PFSK-1 (cell line): ENCODE measurements at regions not wholly inside any gene's neighbourhood (a gene's known extent, or its start where the extent isn't known, plus 50 kb on each side); places are given as distances from the start of the nearest gene placed in this dataset.

ENCODE experiments used
- FOXP2 ChIP-seq: optimal IDR thresholded peaks from 2 replicates; pipeline ENCODE3; 2011; ENCODE audit warnings: borderline replicate concordance, control low read depth, inconsistent platforms; ENCODE audit not compliant: insufficient read depth; ENCODE audit errors: extremely low read length, extremely low read depth
- POLR2AphosphoS5 ChIP-seq: IDR thresholded peaks from 2 replicates; pipeline ENCODE4 v1.6.1; 2012; ENCODE audit warnings: low read depth, mild to moderate bottlenecking, control low read depth, low read length, moderate library complexity
- REST ChIP-seq, 2 experiments: IDR thresholded peaks; 2 replicates each; pipeline versions ENCODE4 v1.6.1 to v1.8.0; 2011 to 2012; ENCODE audit warnings: low read depth in 2 of 2, low read length in 2 of 2, control low read depth in 1 of 2, inconsistent platforms in 1 of 2, mild to moderate bottlenecking in 1 of 2, moderate library complexity in 1 of 2; ENCODE audit not compliant: insufficient read depth in 1 of 2
- SIN3A ChIP-seq: IDR thresholded peaks from 2 replicates; pipeline ENCODE4 v1.6.1; 2012; ENCODE audit warnings: mild to moderate bottlenecking, low read length, moderate library complexity, borderline replicate concordance; ENCODE audit not compliant: insufficient read depth
- TAF1 ChIP-seq: IDR thresholded peaks from 2 replicates; pipeline ENCODE4 v1.6.1; 2012; ENCODE audit warnings: low read length, control low read depth, borderline replicate concordance; ENCODE audit not compliant: insufficient read depth

GRCh38 chr1:65658122-65658521 lies 134.6 kb upstream of the PDE4B start:
- no peak for TF ChIP-seq FOXP2
- TF ChIP-seq REST (IDR thresholded peaks at IDR 0.05; ENCODE audit: insufficient read depth in 1 of 2, low read depth in 2 of 2, low read length in 2 of 2) = no peak
- TF ChIP-seq TAF1 = no peak
- TF ChIP-seq POLR2AphosphoS5 = no peak
- TF ChIP-seq SIN3A = no peak

DNA sequence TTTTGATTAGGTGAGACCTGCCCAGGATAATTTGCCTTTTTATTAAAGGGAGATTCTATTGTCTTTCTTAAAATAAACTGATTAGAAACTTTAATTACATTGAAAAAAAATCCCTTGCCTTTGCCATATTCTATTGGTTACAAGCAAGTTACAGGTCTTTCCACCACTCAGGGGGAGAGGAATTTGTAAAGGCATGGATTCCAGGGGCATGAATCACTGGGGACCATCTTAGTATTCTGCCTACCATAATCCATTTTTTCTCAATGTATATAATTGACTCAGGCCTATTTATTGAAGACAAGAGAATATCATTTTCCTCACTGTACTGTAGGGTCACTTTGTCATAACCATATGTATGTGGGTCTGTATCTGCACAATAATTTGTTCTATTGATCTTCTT lies 124.3 kb upstream of the PDE4B start:
- no peak for TF ChIP-seq REST (IDR thresholded peaks at IDR 0.05; ENCODE audit: insufficient read depth in 1 of 2, low read depth in 2 of 2, low read length in 2 of 2)
- no peak for TF ChIP-seq FOXP2
- TF ChIP-seq POLR2AphosphoS5 = no peak
- no peak for TF ChIP-seq SIN3A
- no peak for TF ChIP-seq TAF1

- TF ChIP-seq POLR2AphosphoS5 (no peak), FOXP2 (no peak), SIN3A (no peak), REST (IDR thresholded peaks at IDR 0.05; ENCODE audit: insufficient read depth in 1 of 2, low read depth in 2 of 2, low read length in 2 of 2) (no peak), TAF1 (no peak)
These were observed 122.2 kb upstream of the PDE4B start for GRCh38 chr1:65670518-65670917.

GRCh38 chr1:65674522-65674921 lies 118.2 kb upstream of the PDE4B start:
- TF ChIP-seq SIN3A = no peak
- peak in 1 of 2 experiments; percentile 81; a peak in 2 of 4 replicates for TF ChIP-seq REST (IDR thresholded peaks at IDR 0.05; ENCODE audit: insufficient read depth in 1 of 2, low read depth in 2 of 2, low read length in 2 of 2)

DNA sequence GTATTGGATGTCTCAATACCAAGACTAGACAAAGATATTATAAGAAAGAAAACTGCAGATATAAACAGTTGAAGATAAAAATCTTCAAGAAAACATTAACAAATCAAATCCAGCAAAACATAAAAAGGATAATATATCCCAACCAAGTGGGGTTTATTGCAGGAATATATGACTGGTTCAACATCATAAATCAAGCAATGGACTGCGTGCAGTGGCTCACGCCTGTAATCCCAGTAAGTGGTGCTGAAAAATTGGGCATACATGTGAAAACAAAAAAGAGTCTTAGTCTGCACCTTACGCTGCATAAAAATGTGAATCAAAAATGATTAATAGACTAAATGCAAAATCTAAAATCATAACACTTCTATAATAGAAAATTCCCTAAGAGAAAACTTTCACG lies 112.9 kb upstream of the PDE4B start:
- TF ChIP-seq TAF1 = no peak
- TF ChIP-seq REST (IDR thresholded peaks at IDR 0.05; ENCODE audit: insufficient read depth in 1 of 2, low read depth in 2 of 2, low read length in 2 of 2) = no peak
- TF ChIP-seq POLR2AphosphoS5 = no peak
- no peak for TF ChIP-seq SIN3A
- TF ChIP-seq FOXP2 = no peak
